ENCODE measurements at regions not wholly inside any gene's neighbourhood (a gene's known extent, or its start where the extent isn't known, plus 50 kb on each side); places are given as distances from the start of the nearest gene placed in this dataset.

DNA sequence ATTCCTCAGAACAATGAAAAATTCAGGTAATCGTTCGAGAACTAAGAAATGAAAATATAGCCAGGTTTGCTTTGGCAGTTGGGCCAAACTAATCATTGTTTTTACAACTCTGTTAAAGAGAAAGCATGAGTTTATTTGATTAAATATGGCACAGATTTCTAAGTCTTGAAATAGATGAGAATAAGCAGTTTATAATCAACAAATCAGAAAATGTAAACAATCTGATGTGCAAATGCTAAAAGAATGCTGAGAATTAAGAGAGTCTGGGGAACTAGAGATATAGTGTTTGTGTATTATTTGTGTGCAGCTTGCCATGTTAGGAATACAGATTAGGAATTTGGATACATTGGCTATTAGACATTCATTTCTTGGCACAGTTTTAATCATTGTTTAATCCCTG lies 212.5 kb downstream of the TANC2 start:
- no peaks in the 10 kb centered on the region for H3K27me3 ChIP-seq (ENCODE audit: insufficient read depth)
- no peak overlapping the region for H3K27ac ChIP-seq (ENCODE audit: low read depth)
- H4K20me1 ChIP-seq (replicated peaks; ENCODE audit: insufficient read depth): no peaks in the 10 kb centered on the region
- no peak overlapping the region for H3K27ac Mint-ChIP-seq
- H3K9me3 Mint-ChIP-seq: peaks cover 9% of the 10 kb centered on the region; the same call in 2 of the 3 replicates
- H3K4me1 ChIP-seq (ENCODE audit: insufficient read depth): no peaks in the 10 kb centered on the region
- no peak overlapping the region for H3K4me3 ChIP-seq
- H3K79me2 ChIP-seq (replicated peaks; ENCODE audit: insufficient read depth): no peaks in the 10 kb centered on the region
- DNase-seq (ENCODE audit: low spot score) (no peak), ATAC-seq (no peak)
- H2AFZ ChIP-seq: no peak overlapping the region
- H3K4me1 Mint-ChIP-seq: peaks cover 7% of the 10 kb centered on the region
- no peak overlapping the region for H3K4me2 ChIP-seq
- no peaks in the 10 kb centered on the region for H3F3A ChIP-seq (replicated peaks; ENCODE audit: low read depth)
- peaks cover 4% of the 10 kb centered on the region; the same call in 1 of the 2 replicates for H3K36me3 ChIP-seq (ENCODE audit: insufficient read depth)
- H3K36me3 Mint-ChIP-seq (ENCODE audit: low read depth): peaks cover 6% of the 10 kb centered on the region; the same call in 1 of the 3 replicates
- TF ChIP-seq, protein P1, sequence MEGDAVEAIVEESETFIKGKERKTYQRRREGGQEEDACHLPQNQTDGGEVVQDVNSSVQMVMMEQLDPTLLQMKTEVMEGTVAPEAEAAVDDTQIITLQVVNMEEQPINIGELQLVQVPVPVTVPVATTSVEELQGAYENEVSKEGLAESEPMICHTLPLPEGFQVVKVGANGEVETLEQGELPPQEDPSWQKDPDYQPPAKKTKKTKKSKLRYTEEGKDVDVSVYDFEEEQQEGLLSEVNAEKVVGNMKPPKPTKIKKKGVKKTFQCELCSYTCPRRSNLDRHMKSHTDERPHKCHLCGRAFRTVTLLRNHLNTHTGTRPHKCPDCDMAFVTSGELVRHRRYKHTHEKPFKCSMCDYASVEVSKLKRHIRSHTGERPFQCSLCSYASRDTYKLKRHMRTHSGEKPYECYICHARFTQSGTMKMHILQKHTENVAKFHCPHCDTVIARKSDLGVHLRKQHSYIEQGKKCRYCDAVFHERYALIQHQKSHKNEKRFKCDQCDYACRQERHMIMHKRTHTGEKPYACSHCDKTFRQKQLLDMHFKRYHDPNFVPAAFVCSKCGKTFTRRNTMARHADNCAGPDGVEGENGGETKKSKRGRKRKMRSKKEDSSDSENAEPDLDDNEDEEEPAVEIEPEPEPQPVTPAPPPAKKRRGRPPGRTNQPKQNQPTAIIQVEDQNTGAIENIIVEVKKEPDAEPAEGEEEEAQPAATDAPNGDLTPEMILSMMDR (conservative IDR thresholded peaks at IDR 0.05; ENCODE audit: low read depth in 2 of 2): no peak
- peaks cover 15% of the 10 kb centered on the region for H3K9me2 ChIP-seq (ENCODE audit: insufficient read depth)
- H3K27me3 Mint-ChIP-seq (ENCODE audit: insufficient read depth, low read depth, poor library complexity): peaks cover 2% of the 10 kb centered on the region
- H3K4me3 Mint-ChIP-seq: no peak overlapping the region

DNA sequence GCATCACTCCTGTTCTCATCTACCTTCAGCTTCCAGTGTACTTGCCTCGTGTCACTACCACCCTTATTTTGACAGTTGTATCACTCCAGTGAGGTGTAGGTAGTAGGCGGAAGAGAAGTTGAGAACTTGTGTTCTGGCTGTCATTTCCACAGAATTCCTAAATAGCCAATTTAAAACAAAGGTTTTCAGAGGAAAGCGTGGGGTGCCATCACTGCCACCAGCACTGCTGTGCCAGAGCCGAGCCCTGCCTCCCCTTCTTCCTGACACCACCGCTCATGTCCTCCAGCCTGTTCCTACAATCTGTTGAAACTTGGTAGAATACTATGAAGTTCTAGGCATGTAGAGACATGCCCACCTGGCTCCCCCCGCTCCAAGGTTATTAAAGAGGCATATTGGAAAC lies 215.8 kb downstream of the TANC2 start:
- no peak overlapping the region for H3K4me3 ChIP-seq
- Mint-ChIP-seq H3K4me1 (peaks cover 7% of the 10 kb centered on the region), H3K27me3 (ENCODE audit: insufficient read depth, low read depth, poor library complexity) (peaks cover 2% of the 10 kb centered on the region), H3K36me3 (ENCODE audit: low read depth) (no peaks in the 10 kb centered on the region), H3K4me3 (no peak overlapping the region), H3K27ac (no peak overlapping the region), H3K9me3 (no peaks in the 10 kb centered on the region; the same call in 2 of the 3 replicates)
- ATAC-seq (no peak), DNase-seq (ENCODE audit: low spot score) (no peak)
- no peak overlapping the region for H2AFZ ChIP-seq
- H3K4me2 ChIP-seq: no peak overlapping the region
- H3K36me3 ChIP-seq (ENCODE audit: insufficient read depth): no peaks in the 10 kb centered on the region
- H3K9me2 ChIP-seq (ENCODE audit: insufficient read depth): peaks cover 15% of the 10 kb centered on the region
- no peaks in the 10 kb centered on the region for H4K20me1 ChIP-seq (replicated peaks; ENCODE audit: insufficient read depth)
- H3F3A ChIP-seq (replicated peaks; ENCODE audit: low read depth): no peaks in the 10 kb centered on the region
- no peak overlapping the region for H3K27ac ChIP-seq (ENCODE audit: low read depth)
- no peaks in the 10 kb centered on the region for H3K79me2 ChIP-seq (replicated peaks; ENCODE audit: insufficient read depth)
- H3K27me3 ChIP-seq (ENCODE audit: insufficient read depth): no peaks in the 10 kb centered on the region
- no peaks in the 10 kb centered on the region for H3K4me1 ChIP-seq (ENCODE audit: insufficient read depth)
- TF ChIP-seq JUNB (IDR thresholded peaks at IDR 0.05; ENCODE audit: unreplicated experiment): no peak
- TF ChIP-seq, protein P2, sequence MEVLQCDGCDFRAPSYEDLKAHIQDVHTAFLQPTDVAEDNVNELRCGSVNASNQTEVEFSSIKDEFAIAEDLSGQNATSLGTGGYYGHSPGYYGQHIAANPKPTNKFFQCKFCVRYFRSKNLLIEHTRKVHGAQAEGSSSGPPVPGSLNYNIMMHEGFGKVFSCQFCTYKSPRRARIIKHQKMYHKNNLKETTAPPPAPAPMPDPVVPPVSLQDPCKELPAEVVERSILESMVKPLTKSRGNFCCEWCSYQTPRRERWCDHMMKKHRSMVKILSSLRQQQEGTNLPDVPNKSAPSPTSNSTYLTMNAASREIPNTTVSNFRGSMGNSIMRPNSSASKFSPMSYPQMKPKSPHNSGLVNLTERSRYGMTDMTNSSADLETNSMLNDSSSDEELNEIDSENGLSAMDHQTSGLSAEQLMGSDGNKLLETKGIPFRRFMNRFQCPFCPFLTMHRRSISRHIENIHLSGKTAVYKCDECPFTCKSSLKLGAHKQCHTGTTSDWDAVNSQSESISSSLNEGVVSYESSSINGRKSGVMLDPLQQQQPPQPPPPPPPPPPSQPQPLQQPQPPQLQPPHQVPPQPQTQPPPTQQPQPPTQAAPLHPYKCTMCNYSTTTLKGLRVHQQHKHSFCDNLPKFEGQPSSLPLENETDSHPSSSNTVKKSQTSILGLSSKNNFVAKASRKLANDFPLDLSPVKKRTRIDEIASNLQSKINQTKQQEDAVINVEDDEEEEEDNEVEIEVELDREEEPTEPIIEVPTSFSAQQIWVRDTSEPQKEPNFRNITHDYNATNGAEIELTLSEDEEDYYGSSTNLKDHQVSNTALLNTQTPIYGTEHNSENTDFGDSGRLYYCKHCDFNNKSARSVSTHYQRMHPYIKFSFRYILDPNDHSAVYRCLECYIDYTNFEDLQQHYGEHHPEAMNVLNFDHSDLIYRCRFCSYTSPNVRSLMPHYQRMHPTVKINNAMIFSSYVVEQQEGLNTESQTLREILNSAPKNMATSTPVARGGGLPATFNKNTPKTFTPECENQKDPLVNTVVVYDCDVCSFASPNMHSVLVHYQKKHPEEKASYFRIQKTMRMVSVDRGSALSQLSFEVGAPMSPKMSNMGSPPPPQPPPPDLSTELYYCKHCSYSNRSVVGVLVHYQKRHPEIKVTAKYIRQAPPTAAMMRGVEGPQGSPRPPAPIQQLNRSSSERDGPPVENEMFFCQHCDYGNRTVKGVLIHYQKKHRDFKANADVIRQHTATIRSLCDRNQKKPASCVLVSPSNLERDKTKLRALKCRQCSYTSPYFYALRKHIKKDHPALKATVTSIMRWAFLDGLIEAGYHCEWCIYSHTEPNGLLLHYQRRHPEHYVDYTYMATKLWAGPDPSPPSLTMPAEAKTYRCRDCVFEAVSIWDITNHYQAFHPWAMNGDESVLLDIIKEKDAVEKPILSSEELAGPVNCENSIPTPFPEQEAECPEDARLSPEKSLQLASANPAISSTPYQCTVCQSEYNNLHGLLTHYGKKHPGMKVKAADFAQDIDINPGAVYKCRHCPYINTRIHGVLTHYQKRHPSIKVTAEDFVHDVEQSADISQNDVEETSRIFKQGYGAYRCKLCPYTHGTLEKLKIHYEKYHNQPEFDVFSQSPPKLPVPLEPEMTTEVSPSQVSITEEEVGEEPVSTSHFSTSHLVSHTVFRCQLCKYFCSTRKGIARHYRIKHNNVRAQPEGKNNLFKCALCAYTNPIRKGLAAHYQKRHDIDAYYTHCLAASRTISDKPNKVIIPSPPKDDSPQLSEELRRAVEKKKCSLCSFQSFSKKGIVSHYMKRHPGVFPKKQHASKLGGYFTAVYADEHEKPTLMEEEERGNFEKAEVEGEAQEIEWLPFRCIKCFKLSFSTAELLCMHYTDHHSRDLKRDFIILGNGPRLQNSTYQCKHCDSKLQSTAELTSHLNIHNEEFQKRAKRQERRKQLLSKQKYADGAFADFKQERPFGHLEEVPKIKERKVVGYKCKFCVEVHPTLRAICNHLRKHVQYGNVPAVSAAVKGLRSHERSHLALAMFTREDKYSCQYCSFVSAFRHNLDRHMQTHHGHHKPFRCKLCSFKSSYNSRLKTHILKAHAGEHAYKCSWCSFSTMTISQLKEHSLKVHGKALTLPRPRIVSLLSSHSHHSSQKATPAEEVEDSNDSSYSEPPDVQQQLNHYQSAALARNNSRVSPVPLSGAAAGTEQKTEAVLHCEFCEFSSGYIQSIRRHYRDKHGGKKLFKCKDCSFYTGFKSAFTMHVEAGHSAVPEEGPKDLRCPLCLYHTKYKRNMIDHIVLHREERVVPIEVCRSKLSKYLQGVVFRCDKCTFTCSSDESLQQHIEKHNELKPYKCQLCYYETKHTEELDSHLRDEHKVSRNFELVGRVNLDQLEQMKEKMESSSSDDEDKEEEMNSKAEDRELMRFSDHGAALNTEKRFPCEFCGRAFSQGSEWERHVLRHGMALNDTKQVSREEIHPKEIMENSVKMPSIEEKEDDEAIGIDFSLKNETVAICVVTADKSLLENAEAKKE (CRISPR knock-in tag; IDR thresholded peaks at IDR 0.05): no peak
- TF ChIP-seq, protein P3, sequence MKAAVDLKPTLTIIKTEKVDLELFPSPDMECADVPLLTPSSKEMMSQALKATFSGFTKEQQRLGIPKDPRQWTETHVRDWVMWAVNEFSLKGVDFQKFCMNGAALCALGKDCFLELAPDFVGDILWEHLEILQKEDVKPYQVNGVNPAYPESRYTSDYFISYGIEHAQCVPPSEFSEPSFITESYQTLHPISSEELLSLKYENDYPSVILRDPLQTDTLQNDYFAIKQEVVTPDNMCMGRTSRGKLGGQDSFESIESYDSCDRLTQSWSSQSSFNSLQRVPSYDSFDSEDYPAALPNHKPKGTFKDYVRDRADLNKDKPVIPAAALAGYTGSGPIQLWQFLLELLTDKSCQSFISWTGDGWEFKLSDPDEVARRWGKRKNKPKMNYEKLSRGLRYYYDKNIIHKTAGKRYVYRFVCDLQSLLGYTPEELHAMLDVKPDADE (IDR thresholded peaks at IDR 0.05): no peak
- no peak for TF ChIP-seq STAT1 (IDR thresholded peaks at IDR 0.05; ENCODE audit: unreplicated experiment)
- TF ChIP-seq, protein P1 (conservative IDR thresholded peaks at IDR 0.05; ENCODE audit: low read depth in 2 of 2): no peak
- no peak for TF ChIP-seq EZH2phosphoT487 (IDR thresholded peaks at IDR 0.05; ENCODE audit: unreplicated experiment)
- no peak for TF ChIP-seq CREB1 (CRISPR knock-in tag; IDR thresholded peaks at IDR 0.05; ENCODE audit: low read depth)
